DND-41 (cell line): ENCODE measurements at regions not wholly inside any gene's neighbourhood (a gene's known extent, or its start where the extent isn't known, plus 50 kb on each side); places are given as distances from the start of the nearest gene placed in this dataset.

ENCODE experiments used
- CTCF ChIP-seq: IDR thresholded peaks from 2 replicates; pipeline ENCODE4 v1.5.1; 2012; ENCODE audit warnings: borderline replicate concordance, low read length, moderate library complexity, mild to moderate bottlenecking; ENCODE audit not compliant: poor library complexity, severe bottlenecking; ENCODE audit errors: extremely low read depth
- EZH2 ChIP-seq: IDR thresholded peaks from 3 replicates; pipeline ENCODE4 v1.6.1; 2012; ENCODE audit warnings: borderline replicate concordance, low read depth, mild to moderate bottlenecking, moderate library complexity, low read length, inconsistent platforms; ENCODE audit not compliant: severe bottlenecking

- no peak for TF ChIP-seq CTCF
- TF ChIP-seq EZH2: no peak
These were observed 58.7 kb upstream of the TGFBR2 start for GRCh38 chr3:30547716-30548115.
